Colonic mucosa (tissue), 4 donors: ENCODE measurements at regions not wholly inside any gene's neighbourhood (a gene's known extent, or its start where the extent isn't known, plus 50 kb on each side); places are given as distances from the start of the nearest gene placed in this dataset.

ENCODE experiments used
- DNase-seq: peaks from one replicate; pipeline ENCODE4 v3.0.0-alpha.2; 2020
- H3K27ac ChIP-seq: fragments of 200-600 bp; one replicate; pipeline ENCODE4 v1.8.0; 2021
- H3K27me3 ChIP-seq: fragments of 200-600 bp; one replicate; pipeline ENCODE4 v1.8.0; 2021
- H3K36me3 ChIP-seq: fragments of 200-600 bp; one replicate; pipeline ENCODE4 v1.8.0; 2021
- H3K4me1 ChIP-seq: fragments of 200-600 bp; one replicate; pipeline ENCODE4 v1.8.0; 2021; ENCODE audit warnings: mild to moderate bottlenecking
- H3K4me3 ChIP-seq: fragments of 200-600 bp; one replicate; pipeline ENCODE4 v1.8.0; 2021
- H3K9ac ChIP-seq, 2 donors: one replicate each; pipeline ENCODE4 v1.7.0; 2013; ENCODE audit warnings: control low read depth in 2 of 2, low read depth in 2 of 2, low read length in 2 of 2
- H3K9me3 ChIP-seq: fragments of 200-600 bp; one replicate; pipeline ENCODE4 v1.8.0; 2021
- intact Hi-C: fragments of 100-400 bp; cut with DNase I; formaldehyde crosslinking; loops from one replicate; pipeline ENCODE4 v1.14.1; 2022
- TF ChIP-seq, protein P1 (sequence below): fragments of 200-600 bp; IDR thresholded peaks from one replicate; pipeline ENCODE4 v1.8.0; 2022; ENCODE audit warnings: antibody characterized with exemption, mild to moderate bottlenecking
- donor health status: healthy.
- donor health status: DM: no; HTN: no; CAD: no.
- donor health status: DM: no; HTN: no; CAD: no.

DNA sequence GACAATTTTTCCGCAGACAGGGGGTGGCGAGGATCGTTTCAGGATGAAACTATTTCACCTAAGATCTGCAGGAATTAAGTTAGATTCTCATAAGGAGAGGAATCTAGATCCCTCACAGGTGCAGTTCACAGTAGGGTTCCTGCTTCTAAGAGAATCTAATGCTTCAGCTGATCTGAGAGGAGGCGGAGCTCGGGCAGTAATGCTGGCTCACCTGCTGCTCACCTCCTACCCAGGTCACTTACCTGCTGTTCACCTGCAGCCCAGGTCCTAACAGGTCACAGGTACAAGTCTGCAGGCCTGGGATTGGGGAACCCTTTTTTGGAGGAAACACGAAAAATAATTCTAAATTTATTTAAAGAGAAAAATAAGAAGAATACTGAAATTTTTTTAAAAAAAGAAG lies 406.8 kb downstream of the MCTP2 start:
- DNase-seq, result no peak
- intact Hi-C loops, result no loop called here
- Histone ChIP-seq H3K27me3 (no peaks in the 10 kb centered on the region), H3K27ac (no peak overlapping the region), H3K36me3 (no peaks in the 10 kb centered on the region), H3K9ac (no peak overlapping the region), H3K4me3 (no peak overlapping the region), H3K9me3 (no peaks in the 10 kb centered on the region), H3K4me1 (no peaks in the 10 kb centered on the region)
- TF ChIP-seq, protein P1, sequence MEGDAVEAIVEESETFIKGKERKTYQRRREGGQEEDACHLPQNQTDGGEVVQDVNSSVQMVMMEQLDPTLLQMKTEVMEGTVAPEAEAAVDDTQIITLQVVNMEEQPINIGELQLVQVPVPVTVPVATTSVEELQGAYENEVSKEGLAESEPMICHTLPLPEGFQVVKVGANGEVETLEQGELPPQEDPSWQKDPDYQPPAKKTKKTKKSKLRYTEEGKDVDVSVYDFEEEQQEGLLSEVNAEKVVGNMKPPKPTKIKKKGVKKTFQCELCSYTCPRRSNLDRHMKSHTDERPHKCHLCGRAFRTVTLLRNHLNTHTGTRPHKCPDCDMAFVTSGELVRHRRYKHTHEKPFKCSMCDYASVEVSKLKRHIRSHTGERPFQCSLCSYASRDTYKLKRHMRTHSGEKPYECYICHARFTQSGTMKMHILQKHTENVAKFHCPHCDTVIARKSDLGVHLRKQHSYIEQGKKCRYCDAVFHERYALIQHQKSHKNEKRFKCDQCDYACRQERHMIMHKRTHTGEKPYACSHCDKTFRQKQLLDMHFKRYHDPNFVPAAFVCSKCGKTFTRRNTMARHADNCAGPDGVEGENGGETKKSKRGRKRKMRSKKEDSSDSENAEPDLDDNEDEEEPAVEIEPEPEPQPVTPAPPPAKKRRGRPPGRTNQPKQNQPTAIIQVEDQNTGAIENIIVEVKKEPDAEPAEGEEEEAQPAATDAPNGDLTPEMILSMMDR, result no peak

DNA sequence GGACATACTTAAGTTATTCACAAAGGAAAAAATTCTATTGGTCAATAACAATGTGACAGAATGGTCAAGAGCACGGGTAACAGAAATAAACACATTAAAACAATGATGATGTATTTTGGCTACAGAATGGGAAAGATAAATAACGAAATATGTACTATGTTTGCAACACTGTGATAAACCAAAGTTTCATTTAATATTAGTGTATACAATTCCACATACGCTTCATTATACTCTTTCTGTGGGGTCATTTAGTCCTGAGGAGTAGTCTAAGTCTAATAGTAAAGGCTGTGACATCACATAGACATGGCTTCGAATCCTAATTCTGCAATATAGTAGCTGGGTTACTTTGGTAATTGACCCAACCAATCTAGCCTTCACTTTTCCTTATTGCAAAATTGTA lies 408.3 kb downstream of the MCTP2 start:
- Histone ChIP-seq H3K4me3 (no peak overlapping the region), H3K27me3 (no peaks in the 10 kb centered on the region), H3K4me1 (no peaks in the 10 kb centered on the region), H3K27ac (no peak overlapping the region), H3K9me3 (no peaks in the 10 kb centered on the region), H3K9ac (no peak overlapping the region), H3K36me3 (no peaks in the 10 kb centered on the region)
- DNase-seq, result no peak
- TF ChIP-seq, protein P1, result no peak
- intact Hi-C loops, result no loop called here

DNA sequence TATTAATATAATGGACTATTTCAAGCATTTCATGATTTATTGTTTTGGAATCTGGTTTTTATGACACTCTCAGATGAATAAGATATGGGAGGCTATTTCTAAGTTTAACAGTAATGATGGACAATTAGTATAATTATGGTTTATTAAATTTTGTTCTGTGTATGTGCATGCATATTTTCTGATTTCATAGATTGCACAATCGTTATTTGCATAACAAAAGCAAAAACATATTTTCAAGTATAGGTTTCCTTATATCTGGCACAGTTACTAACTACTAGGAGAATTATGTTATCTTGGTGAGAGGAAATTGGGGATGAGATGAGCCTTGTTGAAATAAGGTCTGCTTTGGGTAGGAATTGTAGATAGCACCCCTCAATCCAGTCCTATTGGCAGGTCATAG lies 413.1 kb downstream of the MCTP2 start:
- intact Hi-C loops, result no loop called here

GRCh38 chr15:94653071-94653470 lies 421.7 kb downstream of the MCTP2 start:
- Histone ChIP-seq H3K4me1 (no peaks in the 10 kb centered on the region), H3K27me3 (no peaks in the 10 kb centered on the region), H3K9me3 (no peaks in the 10 kb centered on the region), H3K27ac (no peak overlapping the region), H3K9ac (no peak overlapping the region), H3K36me3 (no peaks in the 10 kb centered on the region), H3K4me3 (no peak overlapping the region)
- intact Hi-C loops, result no loop called here
- TF ChIP-seq, protein P1, result no peak
- no peak for DNase-seq

More for the DNA sequence above, 413.1 kb downstream of the MCTP2 start:
- no peak for DNase-seq
- Histone ChIP-seq H3K4me1 (no peaks in the 10 kb centered on the region), H3K27ac (no peak overlapping the region), H3K9me3 (no peaks in the 10 kb centered on the region), H3K9ac (no peak overlapping the region), H3K27me3 (no peaks in the 10 kb centered on the region), H3K36me3 (no peaks in the 10 kb centered on the region), H3K4me3 (no peak overlapping the region)
- TF ChIP-seq, protein P1, result no peak

- Histone ChIP-seq H3K36me3 (no peaks in the 10 kb centered on the region), H3K9ac (no peak overlapping the region), H3K27ac (no peak overlapping the region), H3K27me3 (no peaks in the 10 kb centered on the region), H3K9me3 (no peaks in the 10 kb centered on the region), H3K4me3 (no peak overlapping the region), H3K4me1 (no peaks in the 10 kb centered on the region)
- intact Hi-C loops, result no loop called here
- TF ChIP-seq, protein P1, result no peak
- no peak for DNase-seq
These were observed 424.0 kb downstream of the MCTP2 start for GRCh38 chr15:94655249-94655880.
